Activated CD8-positive, alpha-beta memory T cell treated with anti-CD3 and anti-CD28 coated beads for 48 hours (primary cell): ENCODE measurements at regions not wholly inside any gene's neighbourhood (a gene's known extent, or its start where the extent isn't known, plus 50 kb on each side); places are given as distances from the start of the nearest gene placed in this dataset.

Source experiments
- DNase-seq, 3 experiments: peaks; one replicate each; pipeline ENCODE4 v3.0.0-alpha.2; 2020; ENCODE audit warnings: low read depth in 2 of 3, low spot score in 2 of 3

- DNase-seq: no peak
Measured at GRCh38 chr2:105455488-105456003, 56.7 kb upstream of the FHL2 start.

- no peak for DNase-seq
Measured at GRCh38 chr2:105454801-105455485, 56.1 kb upstream of the FHL2 start.

GRCh38 chr2:105451571-105452166 lies 52.8 kb upstream of the FHL2 start:
- DNase-seq: no peak

- DNase-seq: no peak
Measured at GRCh38 chr2:105450471-105450870, 51.6 kb upstream of the FHL2 start.

- DNase-seq: no peak
Measured at GRCh38 chr2:105449076-105449475, 50.2 kb upstream of the FHL2 start.
